ENCODE measurements at regions not wholly inside any gene's neighbourhood (a gene's known extent, or its start where the extent isn't known, plus 50 kb on each side); places are given as distances from the start of the nearest gene placed in this dataset.

DNA sequence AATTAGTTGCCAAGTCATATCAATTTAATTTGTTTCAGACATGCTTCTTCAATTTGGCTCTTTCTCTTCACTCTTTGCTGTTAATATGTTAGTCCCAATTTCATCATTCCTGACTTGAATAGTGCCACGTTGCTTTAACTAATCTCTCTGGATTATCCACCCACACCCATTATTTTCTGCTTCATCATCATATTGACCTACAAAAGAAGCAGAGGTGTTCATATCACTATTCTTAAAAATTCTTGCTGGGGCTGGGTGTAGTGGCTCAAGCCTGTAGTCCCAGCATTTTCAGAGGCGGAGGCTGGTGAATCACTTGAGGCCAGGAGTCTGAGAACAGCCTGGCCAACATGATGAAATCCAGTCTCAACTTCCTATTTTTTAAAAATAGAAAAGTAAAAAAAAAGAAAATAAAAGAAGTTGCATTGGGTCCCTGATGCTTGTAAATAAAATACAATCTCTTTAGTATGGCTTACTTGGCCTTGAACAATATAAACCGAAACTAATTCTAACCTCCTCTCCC lies 65.7 kb upstream of the KCNIP4 start:
- TF ChIP-seq, protein P1, sequence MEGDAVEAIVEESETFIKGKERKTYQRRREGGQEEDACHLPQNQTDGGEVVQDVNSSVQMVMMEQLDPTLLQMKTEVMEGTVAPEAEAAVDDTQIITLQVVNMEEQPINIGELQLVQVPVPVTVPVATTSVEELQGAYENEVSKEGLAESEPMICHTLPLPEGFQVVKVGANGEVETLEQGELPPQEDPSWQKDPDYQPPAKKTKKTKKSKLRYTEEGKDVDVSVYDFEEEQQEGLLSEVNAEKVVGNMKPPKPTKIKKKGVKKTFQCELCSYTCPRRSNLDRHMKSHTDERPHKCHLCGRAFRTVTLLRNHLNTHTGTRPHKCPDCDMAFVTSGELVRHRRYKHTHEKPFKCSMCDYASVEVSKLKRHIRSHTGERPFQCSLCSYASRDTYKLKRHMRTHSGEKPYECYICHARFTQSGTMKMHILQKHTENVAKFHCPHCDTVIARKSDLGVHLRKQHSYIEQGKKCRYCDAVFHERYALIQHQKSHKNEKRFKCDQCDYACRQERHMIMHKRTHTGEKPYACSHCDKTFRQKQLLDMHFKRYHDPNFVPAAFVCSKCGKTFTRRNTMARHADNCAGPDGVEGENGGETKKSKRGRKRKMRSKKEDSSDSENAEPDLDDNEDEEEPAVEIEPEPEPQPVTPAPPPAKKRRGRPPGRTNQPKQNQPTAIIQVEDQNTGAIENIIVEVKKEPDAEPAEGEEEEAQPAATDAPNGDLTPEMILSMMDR (conservative IDR thresholded peaks at IDR 0.05 in 1 of 2, IDR thresholded peaks at IDR 0.05 in 1 of 2; ENCODE audit: extremely low read depth in 1 of 2, insufficient read depth in 1 of 2, low read depth in 1 of 2, low read length in 2 of 2) = no peak
- no peak for TF ChIP-seq EZH2 (IDR thresholded peaks at IDR 0.05; ENCODE audit: borderline replicate concordance, low read length)

Data from mammary epithelial cell (primary cell).